Erythroblast (primary cell): ENCODE measurements at regions not wholly inside any gene's neighbourhood (a gene's known extent, or its start where the extent isn't known, plus 50 kb on each side); places are given as distances from the start of the nearest gene placed in this dataset.

Experiments used
- GATA1 ChIP-seq: IDR thresholded peaks from 2 replicates; pipeline ENCODE4 v1.6.1; 2011; ENCODE audit warnings: low read depth, mild to moderate bottlenecking, control low read depth, low read length, moderate library complexity
- POLR2A ChIP-seq: IDR thresholded peaks from 2 replicates; pipeline ENCODE4 v1.6.1; 2011; ENCODE audit warnings: mild to moderate bottlenecking, low read length

DNA sequence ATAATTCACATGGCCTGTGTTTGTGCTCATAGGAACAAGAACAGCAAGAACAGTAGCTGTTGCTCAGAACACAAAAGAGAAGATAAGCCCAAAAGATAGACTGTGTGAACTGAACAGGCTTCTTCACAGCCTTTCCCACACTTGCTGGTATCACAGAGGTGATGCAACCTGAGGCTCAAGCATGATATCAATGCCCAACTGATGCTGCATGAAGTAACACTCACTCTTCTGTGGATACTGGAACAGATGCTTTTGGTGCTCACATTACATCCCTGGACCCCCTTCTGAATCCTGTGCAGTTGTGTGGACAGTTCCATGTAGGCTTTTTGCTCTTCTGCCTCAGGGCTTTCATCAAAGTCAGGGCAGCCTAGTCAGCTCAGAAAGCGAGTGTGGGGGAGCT is 88.4 kb upstream of the RND3 start:
- TF ChIP-seq POLR2A, result no peak
- no peak for TF ChIP-seq GATA1
